Gastrocnemius medialis (tissue), 4 donors: ENCODE measurements at regions not wholly inside any gene's neighbourhood (a gene's known extent, or its start where the extent isn't known, plus 50 kb on each side); places are given as distances from the start of the nearest gene placed in this dataset.

Experiments
- ATAC-seq, 2 donors: fragments of 150-250 bp; one replicate each; pipeline ENCODE4 v1.9.1; 2016
- DNase-seq, 2 donors: peaks; one replicate each; pipeline ENCODE4 v3.0.0-alpha.2; 2019
- H3K27ac ChIP-seq, 4 donors: fragments of 200-600 bp; sonication (generic); 1 replicate in 1 of 4; 2 replicates in 3 of 4; pipeline ENCODE4 v1.5.1; 2016 to 2018; ENCODE audit warnings: mild to moderate bottlenecking in 2 of 4, moderate library complexity in 1 of 4
- H3K27me3 ChIP-seq, 3 donors: fragments of 200-600 bp; sonication (generic) in 2 of 3; 1 replicate in 1 of 3; 2 replicates in 2 of 3; pipeline versions ENCODE4 v1.5.1 to v1.6.0; 2016 to 2019; ENCODE audit warnings: mild to moderate bottlenecking in 1 of 3, moderate library complexity in 1 of 3
- H3K36me3 ChIP-seq, 2 donors: fragments of 200-600 bp; sonication (generic) in 1 of 2; one replicate each; pipeline ENCODE4 v1.5.1; 2017 to 2018
- H3K4me1 ChIP-seq, 2 donors: fragments of 200-600 bp; sonication (generic) in 1 of 2; one replicate each; pipeline ENCODE4 v1.5.1; 2016 to 2017; ENCODE audit warnings: mild to moderate bottlenecking in 2 of 2
- H3K4me3 ChIP-seq, 4 donors: fragments of 200-600 bp; sonication (generic) in 3 of 4; 1 replicate in 1 of 4; 2 replicates in 3 of 4; pipeline ENCODE4 v1.5.1; 2016 to 2019; ENCODE audit warnings: mild to moderate bottlenecking in 2 of 4
- H3K9me3 ChIP-seq, 3 donors: fragments of 200-600 bp; sonication (generic) in 2 of 3; 1 replicate in 1 of 3; 2 replicates in 2 of 3; pipeline ENCODE4 v1.5.1; 2016 to 2019
- POLR2A ChIP-seq, 2 donors: fragments of 450-650 bp; IDR thresholded peaks; one replicate each; pipeline ENCODE4 v1.6.1; 2017; ENCODE audit warnings: antibody characterized with exemption in 2 of 2, mild to moderate bottlenecking in 2 of 2, moderate library complexity in 2 of 2
- in situ Hi-C, 4 donors: fragments of 200-750 bp; cut with MboI; loops; one replicate each; pipeline versions ENCODE4 v1.15.0 to v1.8.0; 2017; ENCODE audit warnings: low sequenced_read_pairs in 4 of 4
- intact Hi-C: fragments of 100-400 bp; cut with DNase I; formaldehyde crosslinking; loops from one replicate; pipeline ENCODE4 v1.15.1; 2023; ENCODE audit warnings: low total_unique reads
- TF ChIP-seq, protein P1 (sequence below), 5 experiments: fragments of 450-650 bp in 3 of 5; fragments of 200-600 bp in 2 of 5; sonication (generic) in 2 of 5; IDR thresholded peaks in 4 of 5; conservative IDR thresholded peaks in 1 of 5; 1 replicate in 4 of 5; 2 replicates in 1 of 5; pipeline ENCODE4 v1.5.1; 2016 to 2019; ENCODE audit warnings: antibody characterized with exemption in 5 of 5, mild to moderate bottlenecking in 3 of 5, moderate library complexity in 3 of 5

DNA sequence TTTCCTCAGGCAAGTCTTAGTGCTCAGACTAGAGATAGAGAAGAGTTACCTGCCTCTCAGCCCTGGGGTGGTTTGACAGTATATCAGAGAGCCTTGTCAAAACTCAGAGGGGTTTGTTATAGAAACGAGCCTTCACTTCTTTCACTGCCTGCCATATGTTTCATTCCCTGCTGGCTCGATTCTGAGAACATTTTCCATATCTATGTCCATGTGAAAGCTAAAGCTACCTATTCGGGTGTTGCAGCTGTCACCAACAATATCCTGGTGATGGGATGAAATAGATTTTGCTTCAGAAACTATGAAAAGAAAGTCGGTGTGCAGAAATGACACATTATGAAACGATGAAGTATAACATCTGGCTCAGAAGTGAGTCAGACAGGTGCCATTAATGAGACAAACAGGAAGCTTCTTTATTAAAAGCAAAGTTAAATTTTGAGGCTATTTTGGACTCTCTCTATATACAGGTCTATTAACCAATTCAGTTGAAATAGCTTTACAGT lies 56.1 kb upstream of the TANK start:
- intact Hi-C loops (no loop called here), in situ Hi-C loops (no loop called here)
- no peaks in the 10 kb centered on the region for H3K36me3 ChIP-seq
- no peaks in the 10 kb centered on the region for H3K27me3 ChIP-seq
- no peak for DNase-seq
- no peaks in the 10 kb centered on the region for H3K4me1 ChIP-seq
- no peaks in the 10 kb centered on the region for H3K9me3 ChIP-seq
- no peak for ATAC-seq
- H3K27ac ChIP-seq: no peak overlapping the region
- TF ChIP-seq, protein P1, sequence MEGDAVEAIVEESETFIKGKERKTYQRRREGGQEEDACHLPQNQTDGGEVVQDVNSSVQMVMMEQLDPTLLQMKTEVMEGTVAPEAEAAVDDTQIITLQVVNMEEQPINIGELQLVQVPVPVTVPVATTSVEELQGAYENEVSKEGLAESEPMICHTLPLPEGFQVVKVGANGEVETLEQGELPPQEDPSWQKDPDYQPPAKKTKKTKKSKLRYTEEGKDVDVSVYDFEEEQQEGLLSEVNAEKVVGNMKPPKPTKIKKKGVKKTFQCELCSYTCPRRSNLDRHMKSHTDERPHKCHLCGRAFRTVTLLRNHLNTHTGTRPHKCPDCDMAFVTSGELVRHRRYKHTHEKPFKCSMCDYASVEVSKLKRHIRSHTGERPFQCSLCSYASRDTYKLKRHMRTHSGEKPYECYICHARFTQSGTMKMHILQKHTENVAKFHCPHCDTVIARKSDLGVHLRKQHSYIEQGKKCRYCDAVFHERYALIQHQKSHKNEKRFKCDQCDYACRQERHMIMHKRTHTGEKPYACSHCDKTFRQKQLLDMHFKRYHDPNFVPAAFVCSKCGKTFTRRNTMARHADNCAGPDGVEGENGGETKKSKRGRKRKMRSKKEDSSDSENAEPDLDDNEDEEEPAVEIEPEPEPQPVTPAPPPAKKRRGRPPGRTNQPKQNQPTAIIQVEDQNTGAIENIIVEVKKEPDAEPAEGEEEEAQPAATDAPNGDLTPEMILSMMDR (IDR thresholded peaks at IDR 0.05 in 4 of 5, conservative IDR thresholded peaks at IDR 0.05 in 1 of 5): no peak
- no peak for TF ChIP-seq POLR2A (IDR thresholded peaks at IDR 0.05)
- H3K4me3 ChIP-seq: no peak overlapping the region

DNA sequence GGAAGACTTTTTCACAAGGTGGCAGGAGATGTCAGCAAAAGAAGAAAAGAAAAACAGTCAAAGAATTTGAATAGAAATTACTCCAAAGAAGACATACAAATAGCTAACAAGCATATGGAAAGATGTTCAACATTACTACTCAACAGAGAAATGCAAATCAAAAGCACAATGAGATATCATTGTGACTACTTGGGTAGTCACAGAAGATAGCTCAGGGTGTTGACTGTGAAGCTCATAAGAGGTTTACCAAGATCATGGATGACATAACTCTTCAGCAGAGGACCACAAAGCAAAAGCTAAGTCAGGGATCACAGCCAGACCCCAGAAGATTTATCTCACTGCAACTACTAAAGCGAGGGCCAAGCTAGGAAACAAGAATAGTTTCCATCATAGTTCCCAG lies 53.0 kb upstream of the TANK start:
- Histone ChIP-seq H3K4me3 (no peak overlapping the region), H3K36me3 (no peaks in the 10 kb centered on the region), H3K9me3 (no peaks in the 10 kb centered on the region), H3K27me3 (no peaks in the 10 kb centered on the region), H3K27ac (no peak overlapping the region), H3K4me1 (no peaks in the 10 kb centered on the region)
- TF ChIP-seq, protein P1 (IDR thresholded peaks at IDR 0.05 in 4 of 5, conservative IDR thresholded peaks at IDR 0.05 in 1 of 5): no peak
- TF ChIP-seq POLR2A (IDR thresholded peaks at IDR 0.05): no peak
- ATAC-seq (no peak), DNase-seq (no peak)
- intact Hi-C loops (no loop called here), in situ Hi-C loops (no loop called here)
